ENCODE measurements at regions not wholly inside any gene's neighbourhood (a gene's known extent, or its start where the extent isn't known, plus 50 kb on each side); places are given as distances from the start of the nearest gene placed in this dataset.
"Not testable (repeated sequence)": the region's sequence is repeated elsewhere in the genome, so short reads cannot be mapped to it uniquely, and the experiment has no call there.

GRCh38 chr4:9096330-9096729 is 73.9 kb upstream of the FAM90A26 start:
- TF ChIP-seq CREM (CRISPR knock-in tag; IDR thresholded peaks at IDR 0.05); FOXJ3 (CRISPR knock-in tag; IDR thresholded peaks at IDR 0.05; ENCODE audit: borderline replicate concordance); CTCF (IDR thresholded peaks at IDR 0.05); NFYB (CRISPR knock-in tag; conservative IDR thresholded peaks at IDR 0.05; ENCODE audit: low read depth); FOXP1 (CRISPR knock-in tag; IDR thresholded peaks at IDR 0.05; ENCODE audit: borderline replicate concordance); ZNF416 (CRISPR knock-in tag; IDR thresholded peaks at IDR 0.05): not testable (repeated sequence)
- TF ChIP-seq, protein P1, sequence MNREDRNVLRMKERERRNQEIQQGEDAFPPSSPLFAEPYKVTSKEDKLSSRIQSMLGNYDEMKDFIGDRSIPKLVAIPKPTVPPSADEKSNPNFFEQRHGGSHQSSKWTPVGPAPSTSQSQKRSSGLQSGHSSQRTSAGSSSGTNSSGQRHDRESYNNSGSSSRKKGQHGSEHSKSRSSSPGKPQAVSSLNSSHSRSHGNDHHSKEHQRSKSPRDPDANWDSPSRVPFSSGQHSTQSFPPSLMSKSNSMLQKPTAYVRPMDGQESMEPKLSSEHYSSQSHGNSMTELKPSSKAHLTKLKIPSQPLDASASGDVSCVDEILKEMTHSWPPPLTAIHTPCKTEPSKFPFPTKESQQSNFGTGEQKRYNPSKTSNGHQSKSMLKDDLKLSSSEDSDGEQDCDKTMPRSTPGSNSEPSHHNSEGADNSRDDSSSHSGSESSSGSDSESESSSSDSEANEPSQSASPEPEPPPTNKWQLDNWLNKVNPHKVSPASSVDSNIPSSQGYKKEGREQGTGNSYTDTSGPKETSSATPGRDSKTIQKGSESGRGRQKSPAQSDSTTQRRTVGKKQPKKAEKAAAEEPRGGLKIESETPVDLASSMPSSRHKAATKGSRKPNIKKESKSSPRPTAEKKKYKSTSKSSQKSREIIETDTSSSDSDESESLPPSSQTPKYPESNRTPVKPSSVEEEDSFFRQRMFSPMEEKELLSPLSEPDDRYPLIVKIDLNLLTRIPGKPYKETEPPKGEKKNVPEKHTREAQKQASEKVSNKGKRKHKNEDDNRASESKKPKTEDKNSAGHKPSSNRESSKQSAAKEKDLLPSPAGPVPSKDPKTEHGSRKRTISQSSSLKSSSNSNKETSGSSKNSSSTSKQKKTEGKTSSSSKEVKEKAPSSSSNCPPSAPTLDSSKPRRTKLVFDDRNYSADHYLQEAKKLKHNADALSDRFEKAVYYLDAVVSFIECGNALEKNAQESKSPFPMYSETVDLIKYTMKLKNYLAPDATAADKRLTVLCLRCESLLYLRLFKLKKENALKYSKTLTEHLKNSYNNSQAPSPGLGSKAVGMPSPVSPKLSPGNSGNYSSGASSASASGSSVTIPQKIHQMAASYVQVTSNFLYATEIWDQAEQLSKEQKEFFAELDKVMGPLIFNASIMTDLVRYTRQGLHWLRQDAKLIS (CRISPR knock-in tag; IDR thresholded peaks at IDR 0.05; ENCODE audit: borderline replicate concordance) = not testable (repeated sequence)
